SKM-1 treated with dmso at 0.1 percent for 144 hours (cell line): ENCODE measurements at regions not wholly inside any gene's neighbourhood (a gene's known extent, or its start where the extent isn't known, plus 50 kb on each side); places are given as distances from the start of the nearest gene placed in this dataset.

Experiments used
- DNase-seq: peaks from one replicate; lab custom pipeline; 2025; ENCODE audit not compliant: unreplicated experiment; lab: John Stamatoyannopoulos, UW

- no peak for DNase-seq
Measured at GRCh38 chr4:8775121-8775520, 96.5 kb downstream of the HMX1 start.

- DNase-seq: no peak
Measured at GRCh38 chr4:8774071-8774470, 97.6 kb downstream of the HMX1 start.

- DNase-seq: no peak
Measured at GRCh38 chr4:8773124-8773931, 98.3 kb downstream of the HMX1 start.

- DNase-seq: no peak
Measured at GRCh38 chr4:8772499-8773123, 99.0 kb downstream of the HMX1 start.

- DNase-seq: no peak
Measured at GRCh38 chr4:8771666-8772065, 100.0 kb downstream of the HMX1 start.

- no peak for DNase-seq
Measured at GRCh38 chr4:8771258-8771590, 100.4 kb downstream of the HMX1 start.

GRCh38 chr4:8770518-8771257, 101.0 kb downstream of the HMX1 start:
- DNase-seq: no peak

- DNase-seq: no peak
Measured at GRCh38 chr4:8769645-8770517, 101.8 kb downstream of the HMX1 start.

GRCh38 chr4:8768357-8768999, 103.2 kb downstream of the HMX1 start:
- no peak for DNase-seq

- DNase-seq: no peak
Measured at GRCh38 chr4:8766610-8767009, 105.0 kb downstream of the HMX1 start.

- no peak for DNase-seq
Measured at GRCh38 chr4:8765631-8766590, 105.7 kb downstream of the HMX1 start.

GRCh38 chr4:8765084-8765483, 106.6 kb downstream of the HMX1 start:
- DNase-seq: no peak

GRCh38 chr4:8763966-8764901, 107.4 kb downstream of the HMX1 start:
- DNase-seq: no peak

GRCh38 chr4:8762951-8763735, 108.5 kb downstream of the HMX1 start:
- no peak for DNase-seq

GRCh38 chr4:8762356-8762755, 109.3 kb downstream of the HMX1 start:
- no peak for DNase-seq

- DNase-seq: no peak
Measured at GRCh38 chr4:8761824-8762205, 109.8 kb downstream of the HMX1 start.

GRCh38 chr4:8761167-8761823, 110.3 kb downstream of the HMX1 start:
- DNase-seq: no peak
